ENCODE measurements at regions not wholly inside any gene's neighbourhood (a gene's known extent, or its start where the extent isn't known, plus 50 kb on each side); places are given as distances from the start of the nearest gene placed in this dataset.
A peak's percentile ranks its signal among the peaks of the same experiment; 100 is the strongest.

- H3K36me3 ChIP-seq (ENCODE audit: control insufficient read depth, insufficient read depth, low read length), result no peaks in the 10 kb centered on the region
- no peaks in the 10 kb centered on the region for H3K9me3 ChIP-seq (ENCODE audit: control insufficient read depth, insufficient read depth, low read length)
- H3K27ac ChIP-seq (ENCODE audit: low read length), result no peak overlapping the region
- H3K4me3 ChIP-seq (ENCODE audit: low read length), result no peak overlapping the region
- no peak for DNase-seq (ENCODE audit: low read depth, low spot score)
- H3K27me3 ChIP-seq (ENCODE audit: control insufficient read depth, insufficient read depth, low read length), result no peaks in the 10 kb centered on the region
- no CpG with 5 or more reads among the region's 3 CpGs for WGBS (ENCODE audit: insufficient coverage, insufficient read length)
- no peaks in the 10 kb centered on the region for H3K4me1 ChIP-seq (ENCODE audit: control insufficient read depth, insufficient read depth, low read length)
These were observed 428.7 kb downstream of the PLA2G4A start for GRCh38 chr1:187257476-187257875.

GRCh38 chr1:187261637-187262036 is 432.9 kb downstream of the PLA2G4A start:
- H3K9me3 ChIP-seq (ENCODE audit: control insufficient read depth, insufficient read depth, low read length), result no peaks in the 10 kb centered on the region
- no CpG with 5 or more reads among the region's 3 CpGs for WGBS (ENCODE audit: insufficient coverage, insufficient read length)
- no peak overlapping the region for H3K4me3 ChIP-seq (ENCODE audit: low read length)
- no peak overlapping the region for H3K27ac ChIP-seq (ENCODE audit: low read length)
- no peaks in the 10 kb centered on the region for H3K27me3 ChIP-seq (ENCODE audit: control insufficient read depth, insufficient read depth, low read length)
- H3K4me1 ChIP-seq (ENCODE audit: control insufficient read depth, insufficient read depth, low read length), result no peaks in the 10 kb centered on the region
- DNase-seq (ENCODE audit: low read depth, low spot score), result no peak
- H3K36me3 ChIP-seq (ENCODE audit: control insufficient read depth, insufficient read depth, low read length), result no peaks in the 10 kb centered on the region

- Histone ChIP-seq H3K36me3 (ENCODE audit: control insufficient read depth, insufficient read depth, low read length) (no peaks in the 10 kb centered on the region), H3K4me1 (ENCODE audit: control insufficient read depth, insufficient read depth, low read length) (no peaks in the 10 kb centered on the region), H3K4me3 (ENCODE audit: low read length) (no peak overlapping the region), H3K9me3 (ENCODE audit: control insufficient read depth, insufficient read depth, low read length) (no peaks in the 10 kb centered on the region), H3K27me3 (ENCODE audit: control insufficient read depth, insufficient read depth, low read length) (no peaks in the 10 kb centered on the region), H3K27ac (ENCODE audit: low read length) (no peak overlapping the region)
- no CpG with 5 or more reads among the region's 2 CpGs for WGBS (ENCODE audit: insufficient coverage, insufficient read length)
- no peak for DNase-seq (ENCODE audit: low read depth, low spot score)
These were observed 434.0 kb downstream of the PLA2G4A start for GRCh38 chr1:187262731-187263130.

GRCh38 chr1:187264995-187265602 is 436.4 kb downstream of the PLA2G4A start:
- no peaks in the 10 kb centered on the region for H3K4me1 ChIP-seq (ENCODE audit: control insufficient read depth, insufficient read depth, low read length)
- no peaks in the 10 kb centered on the region for H3K27me3 ChIP-seq (ENCODE audit: control insufficient read depth, insufficient read depth, low read length)
- no CpG with 5 or more reads among the region's 4 CpGs for WGBS (ENCODE audit: insufficient coverage, insufficient read length)
- no peaks in the 10 kb centered on the region for H3K9me3 ChIP-seq (ENCODE audit: control insufficient read depth, insufficient read depth, low read length)
- no peak overlapping the region for H3K27ac ChIP-seq (ENCODE audit: low read length)
- DNase-seq (ENCODE audit: low read depth, low spot score), result peak; percentile 31
- H3K36me3 ChIP-seq (ENCODE audit: control insufficient read depth, insufficient read depth, low read length), result no peaks in the 10 kb centered on the region
- H3K4me3 ChIP-seq (ENCODE audit: low read length), result no peak overlapping the region

GRCh38 chr1:187266051-187266450 is 437.3 kb downstream of the PLA2G4A start:
- Histone ChIP-seq H3K27me3 (ENCODE audit: control insufficient read depth, insufficient read depth, low read length) (no peaks in the 10 kb centered on the region), H3K4me3 (ENCODE audit: low read length) (no peak overlapping the region), H3K9me3 (ENCODE audit: control insufficient read depth, insufficient read depth, low read length) (no peaks in the 10 kb centered on the region), H3K27ac (ENCODE audit: low read length) (no peak overlapping the region), H3K4me1 (ENCODE audit: control insufficient read depth, insufficient read depth, low read length) (no peaks in the 10 kb centered on the region), H3K36me3 (ENCODE audit: control insufficient read depth, insufficient read depth, low read length) (no peaks in the 10 kb centered on the region)
- no peak for DNase-seq (ENCODE audit: low read depth, low spot score)
- no CpG with 5 or more reads among the region's 4 CpGs for WGBS (ENCODE audit: insufficient coverage, insufficient read length)

GRCh38 chr1:187267827-187268226 is 439.1 kb downstream of the PLA2G4A start:
- Histone ChIP-seq H3K27me3 (ENCODE audit: control insufficient read depth, insufficient read depth, low read length) (no peaks in the 10 kb centered on the region), H3K4me3 (ENCODE audit: low read length) (no peak overlapping the region), H3K36me3 (ENCODE audit: control insufficient read depth, insufficient read depth, low read length) (no peaks in the 10 kb centered on the region), H3K27ac (ENCODE audit: low read length) (no peak overlapping the region), H3K9me3 (ENCODE audit: control insufficient read depth, insufficient read depth, low read length) (no peaks in the 10 kb centered on the region), H3K4me1 (ENCODE audit: control insufficient read depth, insufficient read depth, low read length) (no peaks in the 10 kb centered on the region)
- no peak for DNase-seq (ENCODE audit: low read depth, low spot score)
- WGBS (ENCODE audit: insufficient coverage, insufficient read length), result no CpG with 5 or more reads among the region's 1 CpG

- Histone ChIP-seq H3K9me3 (ENCODE audit: control insufficient read depth, insufficient read depth, low read length) (no peaks in the 10 kb centered on the region), H3K27ac (ENCODE audit: low read length) (no peak overlapping the region), H3K27me3 (ENCODE audit: control insufficient read depth, insufficient read depth, low read length) (no peaks in the 10 kb centered on the region), H3K4me3 (ENCODE audit: low read length) (no peak overlapping the region), H3K4me1 (ENCODE audit: control insufficient read depth, insufficient read depth, low read length) (no peaks in the 10 kb centered on the region), H3K36me3 (ENCODE audit: control insufficient read depth, insufficient read depth, low read length) (no peaks in the 10 kb centered on the region)
- no peak for DNase-seq (ENCODE audit: low read depth, low spot score)
- WGBS (ENCODE audit: insufficient coverage, insufficient read length), result no CpG with 5 or more reads among the region's 5 CpGs
These were observed 441.5 kb downstream of the PLA2G4A start for GRCh38 chr1:187270256-187270655.

GRCh38 chr1:187275346-187275745 is 446.6 kb downstream of the PLA2G4A start:
- no peaks in the 10 kb centered on the region for H3K4me1 ChIP-seq (ENCODE audit: control insufficient read depth, insufficient read depth, low read length)
- no peaks in the 10 kb centered on the region for H3K9me3 ChIP-seq (ENCODE audit: control insufficient read depth, insufficient read depth, low read length)
- no peaks in the 10 kb centered on the region for H3K36me3 ChIP-seq (ENCODE audit: control insufficient read depth, insufficient read depth, low read length)
- H3K27me3 ChIP-seq (ENCODE audit: control insufficient read depth, insufficient read depth, low read length), result no peaks in the 10 kb centered on the region
- DNase-seq (ENCODE audit: low read depth, low spot score), result no peak
- H3K27ac ChIP-seq (ENCODE audit: low read length), result no peak overlapping the region
- no peak overlapping the region for H3K4me3 ChIP-seq (ENCODE audit: low read length)
- WGBS (ENCODE audit: insufficient coverage, insufficient read length), result 100% methylated on average over 1 of the region's 1 CpG

- H3K9me3 ChIP-seq (ENCODE audit: control insufficient read depth, insufficient read depth, low read length), result no peaks in the 10 kb centered on the region
- no peaks in the 10 kb centered on the region for H3K27me3 ChIP-seq (ENCODE audit: control insufficient read depth, insufficient read depth, low read length)
- no CpG with 5 or more reads among the region's 4 CpGs for WGBS (ENCODE audit: insufficient coverage, insufficient read length)
- DNase-seq (ENCODE audit: low read depth, low spot score), result no peak
- no peaks in the 10 kb centered on the region for H3K36me3 ChIP-seq (ENCODE audit: control insufficient read depth, insufficient read depth, low read length)
- H3K4me3 ChIP-seq (ENCODE audit: low read length), result no peak overlapping the region
- H3K4me1 ChIP-seq (ENCODE audit: control insufficient read depth, insufficient read depth, low read length), result no peaks in the 10 kb centered on the region
- H3K27ac ChIP-seq (ENCODE audit: low read length), result no peak overlapping the region
These were observed 447.3 kb downstream of the PLA2G4A start for GRCh38 chr1:187275985-187276575.

- H3K9me3 ChIP-seq (ENCODE audit: control insufficient read depth, insufficient read depth, low read length), result no peaks in the 10 kb centered on the region
- H3K4me1 ChIP-seq (ENCODE audit: control insufficient read depth, insufficient read depth, low read length), result no peaks in the 10 kb centered on the region
- H3K4me3 ChIP-seq (ENCODE audit: low read length), result no peak overlapping the region
- DNase-seq (ENCODE audit: low read depth, low spot score), result no peak
- no peak overlapping the region for H3K27ac ChIP-seq (ENCODE audit: low read length)
- no peaks in the 10 kb centered on the region for H3K36me3 ChIP-seq (ENCODE audit: control insufficient read depth, insufficient read depth, low read length)
- H3K27me3 ChIP-seq (ENCODE audit: control insufficient read depth, insufficient read depth, low read length), result no peaks in the 10 kb centered on the region
These were observed 447.9 kb downstream of the PLA2G4A start for GRCh38 chr1:187276677-187277076.

GRCh38 chr1:187280031-187280430 is 451.3 kb downstream of the PLA2G4A start:
- Histone ChIP-seq H3K4me3 (ENCODE audit: low read length) (no peak overlapping the region), H3K27ac (ENCODE audit: low read length) (no peak overlapping the region), H3K27me3 (ENCODE audit: control insufficient read depth, insufficient read depth, low read length) (no peaks in the 10 kb centered on the region), H3K4me1 (ENCODE audit: control insufficient read depth, insufficient read depth, low read length) (no peaks in the 10 kb centered on the region), H3K9me3 (ENCODE audit: control insufficient read depth, insufficient read depth, low read length) (no peaks in the 10 kb centered on the region), H3K36me3 (ENCODE audit: control insufficient read depth, insufficient read depth, low read length) (no peaks in the 10 kb centered on the region)
- no peak for DNase-seq (ENCODE audit: low read depth, low spot score)

Measured in iPS DF 6.9 (cell line).